NCI-H524 treated with DMSO at 0.1 percent for 48 hours (cell line): ENCODE measurements at regions not wholly inside any gene's neighbourhood (a gene's known extent, or its start where the extent isn't known, plus 50 kb on each side); places are given as distances from the start of the nearest gene placed in this dataset.

ENCODE experiments used
- DNase-seq: peaks from one replicate; lab custom pipeline; 2025; lab: John Stamatoyannopoulos, UW

DNA sequence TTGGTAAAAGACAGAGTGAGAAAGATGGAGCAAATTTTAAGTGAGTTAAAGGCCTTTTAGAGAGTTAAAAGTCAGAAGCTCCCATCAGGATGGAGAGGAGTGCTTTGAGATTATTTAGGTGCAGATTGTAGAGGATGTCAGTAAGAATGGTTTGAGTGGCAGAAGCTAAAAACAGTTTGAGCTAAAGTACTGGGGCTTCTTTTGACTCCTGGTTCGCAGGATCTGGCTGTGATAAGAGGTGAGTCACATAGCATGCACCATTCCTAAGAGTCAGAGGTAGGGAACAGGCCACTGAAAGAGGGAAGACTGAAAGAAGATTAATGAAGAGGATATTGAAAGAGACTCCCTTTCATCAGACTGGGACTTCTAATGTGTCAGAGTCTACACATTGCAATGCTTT, 1047.9 kb upstream of the MAP3K7 start:
- no peak for DNase-seq

DNA sequence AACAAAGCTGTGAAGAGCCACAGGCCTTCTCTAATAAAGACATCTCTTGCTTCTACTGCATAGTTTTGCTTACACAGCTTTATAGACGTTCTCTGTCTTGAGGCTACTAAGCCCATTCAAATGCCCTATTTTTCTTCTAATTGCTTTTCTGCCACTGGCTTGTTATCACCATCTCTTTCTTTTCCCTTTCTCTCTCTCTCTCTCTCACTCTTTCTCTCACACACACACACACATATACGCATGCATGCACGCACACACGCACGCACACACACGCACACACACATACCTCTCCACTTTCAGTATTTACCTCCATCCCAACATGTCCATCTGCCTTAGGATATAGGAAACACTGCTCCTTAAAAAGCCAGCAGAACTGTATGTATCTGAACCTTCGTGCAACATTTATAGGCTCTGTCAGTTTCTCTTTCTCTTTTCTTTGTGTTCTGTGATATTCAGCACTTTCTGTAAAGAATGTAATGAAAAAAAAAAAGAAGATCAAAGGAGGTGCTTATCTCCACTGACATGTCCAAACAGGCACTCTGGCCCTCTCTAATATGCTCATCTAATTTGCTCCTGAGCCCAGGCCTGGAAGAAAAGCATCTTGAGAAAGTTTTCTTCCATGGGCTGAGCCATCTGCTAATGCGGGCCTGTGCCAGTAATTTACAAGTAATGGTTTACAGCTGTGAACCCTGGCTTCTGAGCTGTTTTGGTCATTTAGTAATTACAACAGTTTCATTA, 1046.7 kb upstream of the MAP3K7 start:
- peak; percentile 24 for DNase-seq

DNA sequence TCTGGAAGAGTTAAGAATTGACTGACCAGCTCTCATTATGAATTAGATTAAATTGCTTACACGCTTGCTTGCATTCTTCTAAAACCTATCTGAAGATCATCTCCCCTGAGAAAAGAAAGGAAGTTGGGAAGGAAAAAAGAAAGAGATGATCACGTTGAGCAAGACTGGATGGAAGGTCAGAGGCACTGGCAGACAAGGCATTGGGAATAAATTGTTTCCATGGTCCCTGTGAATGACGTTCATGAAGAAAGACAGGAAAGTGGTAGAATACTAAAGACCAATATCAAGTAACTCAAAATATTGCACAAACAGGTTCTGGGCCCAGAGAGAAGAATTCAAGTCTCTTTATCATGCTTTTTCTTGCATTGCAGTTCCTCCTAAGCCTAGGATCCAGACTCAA, 1045.4 kb upstream of the MAP3K7 start:
- no peak for DNase-seq

DNA sequence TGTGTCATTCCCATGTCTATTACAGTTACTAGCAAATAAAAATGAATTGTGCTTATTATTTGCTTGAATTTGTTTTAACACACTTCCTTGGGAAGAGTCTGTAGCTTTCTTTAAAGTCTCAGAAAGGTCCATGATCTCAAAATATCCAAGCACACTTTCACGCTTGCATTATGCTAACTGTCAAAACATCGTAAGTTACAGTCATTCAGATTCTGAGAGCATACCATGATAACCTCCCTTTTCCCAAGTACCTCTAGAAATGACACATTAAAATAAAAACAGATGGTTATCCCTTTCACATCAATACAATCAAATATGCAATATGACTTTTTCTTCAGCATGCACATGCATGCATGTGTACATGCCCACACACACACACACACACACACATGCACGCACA, 1044.4 kb upstream of the MAP3K7 start:
- DNase-seq = no peak

DNA sequence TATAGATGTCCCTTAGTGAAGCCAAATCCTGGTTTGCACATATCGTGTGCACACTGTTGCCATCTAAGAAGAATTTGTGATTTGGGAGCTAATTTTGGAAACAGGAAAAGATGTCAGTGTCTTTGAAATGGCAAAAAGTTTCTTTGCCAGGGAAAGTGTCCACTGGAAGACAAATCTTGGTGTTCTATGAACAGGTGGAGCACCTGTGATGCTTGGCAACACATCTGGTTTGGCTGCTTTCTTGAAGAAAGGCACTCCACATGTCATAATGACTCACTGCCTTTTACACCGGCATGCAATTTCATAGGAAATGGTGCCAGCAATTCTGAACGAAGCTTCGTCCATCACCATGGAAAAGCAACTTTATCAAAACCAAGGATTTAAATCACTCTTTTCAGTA, 1040.0 kb upstream of the MAP3K7 start:
- DNase-seq = no peak

DNA sequence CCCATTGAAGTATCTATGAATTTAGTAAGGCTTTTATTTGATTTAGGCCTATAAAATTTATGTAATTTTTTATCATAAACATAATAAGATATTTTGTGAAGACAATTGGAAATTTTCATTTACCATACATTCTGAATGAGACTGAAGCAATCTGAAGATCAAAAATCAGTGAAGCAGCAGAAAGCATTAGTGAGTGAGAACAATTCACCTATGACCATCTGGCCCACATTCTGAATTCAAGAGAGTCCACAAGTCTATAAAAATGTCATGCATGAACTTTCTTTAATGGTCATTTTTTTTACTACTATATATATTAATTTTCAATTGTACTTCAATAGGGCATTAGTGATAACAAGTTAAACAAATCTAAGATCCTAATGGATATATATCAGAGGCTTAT, 1026.6 kb upstream of the MAP3K7 start:
- DNase-seq = no peak

DNA sequence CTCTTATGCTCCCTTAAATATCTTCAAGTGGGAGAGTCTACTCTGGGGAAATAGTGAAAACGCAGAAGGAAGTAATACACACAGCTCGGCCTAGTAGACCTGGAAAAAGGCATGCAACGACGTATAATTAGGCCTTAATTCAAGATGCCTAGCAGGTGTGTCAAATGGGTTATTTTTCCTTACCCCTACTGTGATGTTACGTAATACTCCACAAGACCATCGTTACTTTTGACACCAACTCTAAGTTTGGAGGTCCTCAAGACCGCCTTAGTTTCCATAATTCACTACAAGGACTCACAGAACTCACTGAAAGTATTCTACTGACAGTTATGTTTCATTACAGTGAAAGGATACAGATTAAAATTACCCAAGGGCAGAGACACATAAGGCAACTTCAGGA, 1024.3 kb upstream of the MAP3K7 start:
- no peak for DNase-seq

DNA sequence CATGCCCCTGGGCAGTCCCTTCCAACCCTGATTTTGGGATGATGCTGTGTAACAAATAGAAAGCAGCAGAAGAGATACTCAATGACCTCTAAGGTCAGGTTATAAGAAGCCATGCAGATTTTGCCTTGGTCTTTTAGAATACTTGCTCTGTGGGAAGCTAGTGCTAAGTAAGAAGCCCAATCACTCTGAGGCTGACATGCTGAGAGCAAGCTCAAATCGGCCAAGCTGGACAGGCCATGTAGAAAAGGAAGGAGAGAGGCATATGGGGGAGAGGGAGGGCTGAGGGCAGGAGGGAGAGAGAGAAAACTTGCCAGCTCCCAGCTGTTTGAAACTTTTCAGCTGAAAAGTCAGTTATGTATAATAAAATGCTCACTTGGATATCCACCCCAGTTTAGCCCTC, 1021.6 kb upstream of the MAP3K7 start:
- no peak for DNase-seq

DNA sequence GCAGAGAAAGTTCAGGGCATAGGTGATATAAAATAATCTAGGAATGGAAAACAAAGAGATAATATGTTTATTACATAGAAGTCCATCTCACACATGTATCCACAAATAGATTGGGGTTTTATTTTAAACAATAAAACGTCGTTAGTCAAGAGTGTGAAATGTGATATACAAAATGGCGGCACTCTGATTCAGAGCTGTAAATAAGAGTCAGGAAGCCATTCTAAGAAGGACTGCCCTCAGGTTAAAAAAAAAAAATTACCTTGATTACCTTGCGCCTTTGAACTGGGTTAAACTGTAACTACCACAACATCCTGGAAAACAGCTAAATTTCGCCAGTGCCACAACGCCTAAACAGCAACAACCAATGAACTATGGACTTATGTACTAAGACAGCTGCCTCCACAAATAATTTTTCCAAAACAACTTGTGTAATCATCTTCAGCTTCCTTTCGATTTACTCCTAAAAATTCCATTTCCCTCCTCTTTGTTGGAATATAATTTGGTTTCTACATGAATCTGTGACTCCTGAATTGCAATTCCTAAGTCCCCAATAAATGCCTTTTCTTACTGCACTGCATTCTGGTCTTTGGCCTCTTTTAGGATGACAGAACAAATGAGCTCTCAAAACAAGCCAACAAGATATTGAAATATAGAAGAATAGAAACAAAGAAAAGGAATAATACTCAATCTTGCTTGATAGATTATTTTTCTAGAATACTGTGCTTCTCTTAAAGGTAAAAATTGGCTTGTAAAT, 1019.5 kb upstream of the MAP3K7 start:
- no peak for DNase-seq

DNA sequence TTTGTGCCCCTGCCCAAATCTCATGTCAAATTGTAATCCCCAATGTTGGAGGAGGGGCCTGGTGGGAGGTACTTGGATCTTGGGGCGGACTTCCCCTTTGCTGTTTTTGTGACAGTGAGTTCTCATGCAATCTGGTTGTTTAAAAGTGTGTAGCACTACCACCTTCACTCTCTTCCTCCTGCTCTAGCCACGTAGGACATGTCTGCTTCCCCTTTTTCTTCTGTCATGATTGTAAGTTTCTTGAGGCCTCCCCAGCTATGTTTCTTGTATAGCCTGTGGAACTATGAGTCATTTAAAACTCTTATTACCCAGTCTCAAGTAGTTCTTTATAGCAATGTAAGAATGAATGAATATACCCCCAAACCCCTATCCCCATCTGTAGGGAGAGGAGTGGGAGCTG, 1013.7 kb upstream of the MAP3K7 start:
- no peak for DNase-seq

DNA sequence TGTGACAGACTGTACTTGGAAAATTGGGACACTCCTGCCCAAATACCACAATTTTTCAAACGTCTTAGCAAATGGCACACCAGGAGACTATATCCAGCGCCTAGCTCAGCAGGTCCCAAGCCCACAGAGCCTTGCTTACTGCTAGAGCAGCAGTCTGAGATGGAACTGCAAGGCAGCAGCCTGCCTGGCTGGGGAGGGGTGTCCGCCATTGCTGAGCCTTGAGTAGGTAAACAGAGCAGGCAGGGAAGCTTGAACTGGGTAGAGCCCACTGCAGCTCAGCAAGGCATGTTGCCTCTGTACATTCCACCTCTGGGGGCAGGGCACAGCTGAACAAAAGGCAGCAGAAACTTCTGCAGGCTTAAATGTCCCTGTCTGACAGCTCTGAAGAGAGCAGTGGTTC, 1003.3 kb upstream of the MAP3K7 start:
- no peak for DNase-seq

DNA sequence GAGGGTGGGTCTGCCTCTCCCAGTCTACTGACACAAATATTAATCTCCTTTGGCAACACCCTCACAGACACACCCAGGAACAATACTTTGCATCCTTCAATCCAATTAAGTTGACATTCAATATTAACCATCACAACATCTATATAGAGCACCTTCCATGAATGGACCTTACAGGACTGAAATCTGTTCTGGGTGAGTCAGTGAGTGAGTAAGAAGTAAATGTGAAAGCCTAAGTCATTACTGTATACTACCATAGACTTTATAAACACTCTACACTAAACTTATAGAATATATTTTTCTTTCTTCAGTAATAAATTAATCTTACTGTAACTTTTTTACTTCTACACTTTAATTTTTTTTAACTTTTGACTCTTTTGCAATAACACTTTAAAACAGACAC, 993.8 kb upstream of the MAP3K7 start:
- no peak for DNase-seq

DNA sequence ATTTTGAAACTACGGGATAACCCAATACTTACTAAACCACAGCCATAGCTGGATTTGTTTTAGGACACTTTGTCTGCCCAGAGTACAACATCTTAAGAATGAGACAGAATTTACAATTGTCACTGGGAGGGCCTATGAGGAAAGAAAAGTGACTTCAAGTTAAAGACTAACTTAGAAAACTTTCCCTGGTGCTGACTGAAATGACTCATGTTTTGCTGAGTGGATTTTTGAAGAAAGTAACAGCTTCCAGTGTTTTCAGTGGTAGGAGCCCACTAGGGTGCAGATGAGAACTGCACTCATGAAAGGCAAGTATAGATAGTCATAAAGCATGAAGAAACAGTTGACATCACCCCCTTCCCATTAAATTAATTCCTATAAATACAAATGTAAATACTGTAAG, 988.2 kb upstream of the MAP3K7 start:
- DNase-seq = no peak

DNA sequence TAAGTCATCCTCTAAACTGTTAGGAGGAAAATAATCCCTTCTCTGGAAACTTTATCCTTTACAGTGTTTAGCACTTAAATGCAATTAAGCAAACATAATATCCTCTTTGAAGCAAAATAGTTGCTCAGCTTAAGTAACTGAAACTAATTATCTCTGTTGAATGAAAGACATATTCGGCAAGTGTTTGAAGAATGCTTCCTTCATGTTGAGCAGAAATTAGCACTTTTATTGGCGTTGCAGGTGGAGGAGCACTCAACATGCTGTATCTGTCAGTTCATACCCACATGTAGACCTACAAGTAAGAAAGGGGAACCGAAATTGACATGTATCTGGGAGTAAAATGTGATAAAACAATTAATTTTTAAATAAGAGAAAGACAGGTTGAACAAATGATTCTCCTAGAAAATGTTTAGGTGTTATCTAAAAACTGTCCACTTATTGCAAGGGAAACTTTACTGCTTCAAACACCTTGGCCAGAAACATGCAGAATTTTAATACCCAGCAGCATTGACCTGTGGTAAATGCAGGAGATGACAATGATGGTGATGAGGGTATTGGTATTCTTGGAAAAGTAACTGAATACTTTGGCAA, 987.0 kb upstream of the MAP3K7 start:
- no peak for DNase-seq

DNA sequence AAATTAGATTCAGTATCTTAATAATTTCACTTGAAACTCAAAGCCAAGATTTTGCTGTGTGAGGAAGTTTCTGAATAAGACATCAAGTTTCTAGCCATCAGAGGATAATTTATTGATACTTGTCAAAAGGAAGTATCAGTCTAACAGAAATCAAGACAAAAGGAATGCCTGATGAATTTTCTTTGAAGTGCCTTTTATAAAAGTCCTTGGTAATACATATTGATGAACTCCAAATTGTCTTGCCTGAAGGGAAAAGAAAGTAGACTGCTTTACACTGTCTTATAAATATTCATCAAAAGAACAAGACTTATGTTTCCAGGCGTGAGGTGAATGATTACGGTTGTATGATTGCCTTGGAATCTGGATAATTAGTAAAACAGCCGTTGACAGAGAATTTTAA, 986.0 kb upstream of the MAP3K7 start:
- no peak for DNase-seq

DNA sequence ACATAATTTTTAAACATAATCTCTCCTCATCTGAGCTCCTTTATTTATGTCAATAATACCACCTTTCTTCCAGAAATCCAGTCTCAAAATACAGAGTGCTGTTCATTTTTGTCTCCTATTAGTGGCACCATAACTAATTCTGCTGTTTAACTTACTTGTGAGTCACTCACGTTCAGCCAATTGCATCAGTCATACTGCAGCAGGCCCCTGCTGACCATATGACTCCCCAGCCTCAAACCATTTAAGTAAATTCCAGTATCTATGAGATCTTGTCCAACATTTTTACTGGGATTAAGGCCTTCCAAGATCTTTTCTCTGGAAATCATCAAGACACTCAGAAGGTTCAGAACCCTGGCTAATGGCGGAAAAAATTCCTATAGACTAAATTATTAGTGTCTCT, 982.2 kb upstream of the MAP3K7 start:
- no peak for DNase-seq

DNA sequence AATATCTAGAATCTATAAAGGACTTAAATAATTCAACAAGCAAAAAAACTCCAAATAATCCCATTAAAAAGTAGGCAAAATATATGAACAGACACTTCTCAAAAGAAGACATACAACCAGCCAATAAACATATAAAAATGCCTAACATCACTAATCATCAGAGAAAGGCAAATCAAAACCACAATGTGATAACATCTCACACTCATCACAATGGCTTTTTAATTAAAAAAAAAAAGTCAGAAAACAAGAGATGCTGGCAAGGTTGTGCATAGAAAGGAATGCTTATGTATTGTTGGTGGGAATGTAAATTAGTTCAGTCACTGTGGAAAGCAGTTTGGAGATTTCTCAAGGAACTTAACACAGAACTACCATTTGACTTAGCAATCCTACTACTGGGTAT, 979.6 kb upstream of the MAP3K7 start:
- no peak for DNase-seq

DNA sequence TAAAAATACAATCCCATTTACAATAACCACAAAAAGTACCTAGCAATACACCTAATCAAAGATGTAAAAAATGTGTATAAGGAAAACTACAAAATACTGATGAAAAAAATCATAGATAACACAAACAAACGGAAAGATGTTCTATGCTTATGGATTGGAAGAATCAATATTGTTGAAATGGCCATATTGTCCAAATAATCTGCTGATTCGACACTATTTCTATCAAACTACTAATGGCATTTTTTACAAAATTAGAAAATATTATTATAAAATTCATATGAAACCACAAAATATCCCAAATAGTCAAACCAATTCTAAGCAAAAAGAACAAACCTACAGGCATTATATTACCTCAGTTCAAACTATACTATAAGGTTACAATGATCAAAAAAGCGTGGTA, 978.3 kb upstream of the MAP3K7 start:
- no peak for DNase-seq

DNA sequence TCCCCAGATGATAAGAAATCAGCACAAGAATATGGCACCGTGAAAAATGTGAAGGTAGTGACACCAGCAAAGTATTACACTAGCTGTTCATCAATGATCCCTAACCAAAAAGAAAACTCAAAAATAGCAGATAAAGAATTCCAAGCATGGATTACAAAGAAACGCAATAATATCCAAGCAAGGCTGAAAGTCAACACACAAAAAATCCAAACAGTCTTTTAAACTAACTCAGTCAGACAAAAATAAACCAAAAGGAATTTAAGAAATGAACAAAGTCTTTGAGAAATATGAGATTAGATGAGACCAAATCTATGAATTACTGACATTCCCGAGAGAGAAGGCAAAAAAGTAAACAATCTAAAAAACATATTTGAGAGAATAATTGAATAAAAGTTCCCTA, 976.1 kb upstream of the MAP3K7 start:
- DNase-seq = no peak

DNA sequence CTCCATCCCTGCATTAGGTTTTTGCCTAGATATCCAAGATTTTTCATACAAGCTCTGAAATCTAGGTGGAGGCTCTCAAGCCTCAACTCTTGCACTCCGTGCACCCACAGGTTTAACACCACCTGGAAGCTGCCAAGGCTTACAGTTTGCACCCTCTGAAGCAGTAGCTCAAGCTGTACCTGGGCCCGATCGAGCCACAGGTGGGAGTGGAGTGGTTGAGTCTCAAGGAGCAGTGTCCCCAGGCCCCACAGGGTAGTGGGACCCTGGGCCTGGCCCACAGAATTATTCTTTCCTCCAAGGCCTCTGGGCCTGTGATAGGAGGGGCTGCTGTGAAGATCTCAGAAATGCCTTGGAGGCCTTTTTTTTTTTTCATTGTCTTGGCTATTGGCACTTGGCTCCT, 973.5 kb upstream of the MAP3K7 start:
- no peak for DNase-seq

DNA sequence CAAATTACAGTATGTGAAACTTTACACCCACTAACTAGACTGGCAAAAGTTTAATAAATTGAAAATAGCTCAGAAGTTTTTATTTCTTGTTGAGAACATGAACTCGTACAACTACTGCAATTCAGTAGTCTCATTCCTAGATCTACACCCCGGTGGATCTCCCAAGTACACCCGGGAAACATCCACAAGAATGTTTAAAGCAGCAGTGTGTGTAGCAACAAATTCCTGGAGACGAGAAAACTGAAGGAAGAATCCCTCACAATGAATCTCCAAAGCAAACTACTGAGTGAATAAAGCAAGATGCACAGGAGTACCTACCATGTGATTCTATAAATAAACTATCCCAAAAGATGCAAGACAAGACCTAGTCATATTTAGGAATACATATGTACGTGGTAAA, 954.0 kb upstream of the MAP3K7 start:
- DNase-seq = no peak

DNA sequence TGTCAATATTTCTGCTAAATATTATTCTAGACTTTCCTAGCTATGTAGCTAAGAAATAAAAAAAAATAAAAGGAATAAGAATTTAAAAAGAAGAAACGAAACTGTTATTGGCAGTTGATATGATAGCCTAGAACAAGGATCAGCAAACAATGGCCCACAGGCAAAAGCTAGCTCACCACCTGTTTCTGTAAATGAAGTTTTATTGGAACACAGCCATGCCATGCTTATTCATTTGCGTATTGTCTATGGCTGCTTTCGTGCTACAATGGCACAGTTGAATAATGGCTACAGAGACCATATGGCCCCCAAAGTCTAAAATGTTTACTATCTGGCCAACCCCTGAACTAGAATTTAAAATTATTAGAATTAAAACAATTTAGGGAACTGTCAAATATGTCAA, 952.6 kb upstream of the MAP3K7 start:
- DNase-seq = no peak

DNA sequence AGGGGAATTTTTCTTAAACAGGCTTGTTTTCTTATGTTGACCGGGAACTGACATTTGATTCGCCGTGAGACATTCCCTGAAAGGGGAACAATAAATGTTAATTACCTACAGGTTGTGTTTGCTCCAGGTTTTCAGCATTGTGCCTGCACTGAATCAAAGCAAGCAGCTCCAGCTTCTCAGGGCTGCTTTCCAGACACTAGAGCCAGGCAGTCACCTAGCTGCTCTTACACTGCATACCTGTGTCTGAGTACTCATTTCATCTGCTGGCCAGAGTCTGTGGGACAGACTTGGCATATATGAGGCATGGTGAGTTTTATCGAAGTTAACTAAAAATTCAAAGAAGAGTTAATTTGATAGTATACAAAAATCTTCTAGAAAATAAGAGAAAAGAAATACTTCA, 951.8 kb upstream of the MAP3K7 start:
- no peak for DNase-seq

DNA sequence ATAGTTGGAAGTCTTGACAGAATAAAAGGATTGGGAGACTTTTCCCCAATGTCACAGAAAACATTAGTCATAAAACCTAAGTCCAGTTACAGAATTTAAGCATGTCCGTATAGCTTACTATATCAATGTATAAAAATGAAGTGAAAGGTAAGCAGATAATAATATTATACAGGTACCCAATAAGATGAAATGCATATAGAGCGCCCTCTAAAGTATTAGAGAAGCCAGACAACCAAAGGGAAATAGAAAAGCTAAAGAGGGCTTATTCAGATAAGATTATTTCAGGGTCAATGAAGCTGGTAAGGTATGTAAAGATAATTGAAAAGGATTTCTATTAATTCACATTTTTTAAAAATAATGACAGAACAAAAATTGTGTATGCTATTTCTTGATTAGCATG, 947.7 kb upstream of the MAP3K7 start:
- DNase-seq = no peak
